GM19395 (cell line): ENCODE measurements at regions not wholly inside any gene's neighbourhood (a gene's known extent, or its start where the extent isn't known, plus 50 kb on each side); places are given as distances from the start of the nearest gene placed in this dataset.

Experiments used
- ATAC-seq: cut with Tn5 transposase; IDR thresholded peaks from one replicate; pipeline ENCODE4 v1.9.1; 2021; ENCODE audit warnings: mild to moderate bottlenecking, moderate library complexity; ENCODE audit not compliant: unreplicated experiment

- ATAC-seq: no peak
These were observed 61.8 kb upstream of the PTPRD start for GRCh38 chr9:10674586-10674985.

- no peak for ATAC-seq
These were observed 65.2 kb upstream of the PTPRD start for GRCh38 chr9:10678010-10678409.

GRCh38 chr9:10678790-10679189 lies 66.0 kb upstream of the PTPRD start:
- no peak for ATAC-seq

- ATAC-seq: no peak
These were observed 74.1 kb upstream of the PTPRD start for GRCh38 chr9:10686943-10687342.

GRCh38 chr9:10690546-10690945 lies 77.7 kb upstream of the PTPRD start:
- ATAC-seq: no peak

- no peak for ATAC-seq
These were observed 84.2 kb upstream of the PTPRD start for GRCh38 chr9:10697044-10697443.

GRCh38 chr9:10700291-10700690 lies 87.5 kb upstream of the PTPRD start:
- ATAC-seq: no peak

- no peak for ATAC-seq
These were observed 88.1 kb upstream of the PTPRD start for GRCh38 chr9:10700915-10701314.

GRCh38 chr9:10701906-10702305 lies 89.1 kb upstream of the PTPRD start:
- ATAC-seq: no peak

- no peak for ATAC-seq
These were observed 90.3 kb upstream of the PTPRD start for GRCh38 chr9:10703139-10703538.

GRCh38 chr9:10704720-10705119 lies 91.9 kb upstream of the PTPRD start:
- no peak for ATAC-seq

GRCh38 chr9:10705383-10705782 lies 92.6 kb upstream of the PTPRD start:
- ATAC-seq: no peak

- no peak for ATAC-seq
These were observed 94.0 kb upstream of the PTPRD start for GRCh38 chr9:10706788-10707187.

GRCh38 chr9:10721301-10721700 lies 108.5 kb upstream of the PTPRD start:
- no peak for ATAC-seq

GRCh38 chr9:10729213-10729612 lies 116.4 kb upstream of the PTPRD start:
- ATAC-seq: no peak

- no peak for ATAC-seq
These were observed 131.9 kb upstream of the PTPRD start for GRCh38 chr9:10744669-10745068.

GRCh38 chr9:10753474-10753873 lies 140.7 kb upstream of the PTPRD start:
- ATAC-seq: no peak

- no peak for ATAC-seq
These were observed 151.7 kb upstream of the PTPRD start for GRCh38 chr9:10764481-10764880.

GRCh38 chr9:10773136-10773535 lies 160.3 kb upstream of the PTPRD start:
- ATAC-seq: no peak

GRCh38 chr9:10774051-10774450 lies 161.2 kb upstream of the PTPRD start:
- no peak for ATAC-seq

GRCh38 chr9:10785255-10785654 lies 172.5 kb upstream of the PTPRD start:
- no peak for ATAC-seq

GRCh38 chr9:10793306-10793705 lies 180.5 kb upstream of the PTPRD start:
- ATAC-seq: no peak

- ATAC-seq: no peak
These were observed 191.7 kb upstream of the PTPRD start for GRCh38 chr9:10804486-10804885.

- ATAC-seq: no peak
These were observed 194.1 kb upstream of the PTPRD start for GRCh38 chr9:10806868-10807267.
